Upper lobe of left lung (tissue), 4 donors: ENCODE measurements at regions not wholly inside any gene's neighbourhood (a gene's known extent, or its start where the extent isn't known, plus 50 kb on each side); places are given as distances from the start of the nearest gene placed in this dataset.

Source experiments
- POLR2A ChIP-seq, 4 donors: fragments of 450-650 bp; IDR thresholded peaks; one replicate each; pipeline ENCODE4 v1.5.1; 2016 to 2017; ENCODE audit warnings: antibody characterized with exemption in 4 of 4, mild to moderate bottlenecking in 2 of 4
- POLR2AphosphoS5 ChIP-seq, 2 donors: sonication (generic); formaldehyde crosslinking; IDR thresholded peaks; one replicate each; pipeline ENCODE4 v1.5.1; 2017; ENCODE audit warnings: antibody characterized with exemption in 2 of 2
- TF ChIP-seq, protein P1 (sequence below), 6 experiments: fragments of 450-650 bp in 4 of 6; fragments of 200-600 bp in 2 of 6; sonication (generic) in 2 of 6; IDR thresholded peaks; one replicate each; pipeline ENCODE4 v1.5.1; 2016 to 2019; ENCODE audit warnings: antibody characterized with exemption in 6 of 6

DNA sequence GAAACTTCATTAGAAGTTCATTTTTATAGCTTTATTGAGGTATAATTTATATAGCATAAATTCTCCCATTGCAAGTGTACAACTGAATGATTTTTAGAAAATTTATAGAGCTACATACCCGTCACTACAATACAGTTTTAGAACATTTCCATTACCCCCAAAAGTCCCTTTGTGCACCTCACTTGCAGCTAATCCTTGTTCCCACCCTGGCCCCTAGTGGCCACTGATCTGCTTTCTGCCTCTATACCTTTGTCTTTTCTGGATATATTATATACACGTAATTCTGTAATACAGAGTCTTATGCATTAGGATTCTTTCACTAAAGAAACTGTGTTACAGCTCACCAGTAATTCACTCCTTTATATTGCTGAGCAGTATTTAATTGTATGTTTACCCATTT lies 145.1 kb upstream of the DIO2 start:
- TF ChIP-seq POLR2A (IDR thresholded peaks at IDR 0.05) (no peak), POLR2AphosphoS5 (IDR thresholded peaks at IDR 0.05) (no peak)
- TF ChIP-seq, protein P1, sequence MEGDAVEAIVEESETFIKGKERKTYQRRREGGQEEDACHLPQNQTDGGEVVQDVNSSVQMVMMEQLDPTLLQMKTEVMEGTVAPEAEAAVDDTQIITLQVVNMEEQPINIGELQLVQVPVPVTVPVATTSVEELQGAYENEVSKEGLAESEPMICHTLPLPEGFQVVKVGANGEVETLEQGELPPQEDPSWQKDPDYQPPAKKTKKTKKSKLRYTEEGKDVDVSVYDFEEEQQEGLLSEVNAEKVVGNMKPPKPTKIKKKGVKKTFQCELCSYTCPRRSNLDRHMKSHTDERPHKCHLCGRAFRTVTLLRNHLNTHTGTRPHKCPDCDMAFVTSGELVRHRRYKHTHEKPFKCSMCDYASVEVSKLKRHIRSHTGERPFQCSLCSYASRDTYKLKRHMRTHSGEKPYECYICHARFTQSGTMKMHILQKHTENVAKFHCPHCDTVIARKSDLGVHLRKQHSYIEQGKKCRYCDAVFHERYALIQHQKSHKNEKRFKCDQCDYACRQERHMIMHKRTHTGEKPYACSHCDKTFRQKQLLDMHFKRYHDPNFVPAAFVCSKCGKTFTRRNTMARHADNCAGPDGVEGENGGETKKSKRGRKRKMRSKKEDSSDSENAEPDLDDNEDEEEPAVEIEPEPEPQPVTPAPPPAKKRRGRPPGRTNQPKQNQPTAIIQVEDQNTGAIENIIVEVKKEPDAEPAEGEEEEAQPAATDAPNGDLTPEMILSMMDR (IDR thresholded peaks at IDR 0.05): no peak
